GM18499 (cell line): ENCODE measurements at regions not wholly inside any gene's neighbourhood (a gene's known extent, or its start where the extent isn't known, plus 50 kb on each side); places are given as distances from the start of the nearest gene placed in this dataset.

ENCODE experiments used
- ATAC-seq: cut with Tn5 transposase; IDR thresholded peaks from one replicate; pipeline ENCODE4 v1.9.1; 2021; ENCODE audit warnings: moderate number of reproducible peaks; ENCODE audit not compliant: insufficient read depth, unreplicated experiment

GRCh38 chr2:120984452-120985173 is 248.9 kb downstream of the GLI2 start:
- ATAC-seq: no peak

GRCh38 chr2:120985174-120985996 is 249.7 kb downstream of the GLI2 start:
- no peak for ATAC-seq

GRCh38 chr2:120985997-120986651 is 250.5 kb downstream of the GLI2 start:
- no peak for ATAC-seq

- ATAC-seq: no peak
These were observed 251.4 kb downstream of the GLI2 start for GRCh38 chr2:120986898-120987650.

- no peak for ATAC-seq
These were observed 252.5 kb downstream of the GLI2 start for GRCh38 chr2:120988051-120988699.

- ATAC-seq: no peak
These were observed 253.2 kb downstream of the GLI2 start for GRCh38 chr2:120988700-120989511.

GRCh38 chr2:120989512-120990441 is 254.1 kb downstream of the GLI2 start:
- no peak for ATAC-seq

GRCh38 chr2:120990451-120990871 is 254.8 kb downstream of the GLI2 start:
- ATAC-seq: no peak

GRCh38 chr2:120991441-120991840 is 255.8 kb downstream of the GLI2 start:
- no peak for ATAC-seq

GRCh38 chr2:120992791-120993555 is 257.3 kb downstream of the GLI2 start:
- ATAC-seq: no peak

- ATAC-seq: no peak
These were observed 258.0 kb downstream of the GLI2 start for GRCh38 chr2:120993661-120994060.

- no peak for ATAC-seq
These were observed 258.8 kb downstream of the GLI2 start for GRCh38 chr2:120994301-120994995.

GRCh38 chr2:120995152-120995551 is 259.5 kb downstream of the GLI2 start:
- ATAC-seq: no peak

- ATAC-seq: no peak
These were observed 260.1 kb downstream of the GLI2 start for GRCh38 chr2:120995656-120996190.

GRCh38 chr2:120999377-121000097 is 263.9 kb downstream of the GLI2 start:
- no peak for ATAC-seq

- ATAC-seq: no peak
These were observed 265.1 kb downstream of the GLI2 start for GRCh38 chr2:121000804-121001203.
